ENCODE measurements at regions not wholly inside any gene's neighbourhood (a gene's known extent, or its start where the extent isn't known, plus 50 kb on each side); places are given as distances from the start of the nearest gene placed in this dataset.

DNA sequence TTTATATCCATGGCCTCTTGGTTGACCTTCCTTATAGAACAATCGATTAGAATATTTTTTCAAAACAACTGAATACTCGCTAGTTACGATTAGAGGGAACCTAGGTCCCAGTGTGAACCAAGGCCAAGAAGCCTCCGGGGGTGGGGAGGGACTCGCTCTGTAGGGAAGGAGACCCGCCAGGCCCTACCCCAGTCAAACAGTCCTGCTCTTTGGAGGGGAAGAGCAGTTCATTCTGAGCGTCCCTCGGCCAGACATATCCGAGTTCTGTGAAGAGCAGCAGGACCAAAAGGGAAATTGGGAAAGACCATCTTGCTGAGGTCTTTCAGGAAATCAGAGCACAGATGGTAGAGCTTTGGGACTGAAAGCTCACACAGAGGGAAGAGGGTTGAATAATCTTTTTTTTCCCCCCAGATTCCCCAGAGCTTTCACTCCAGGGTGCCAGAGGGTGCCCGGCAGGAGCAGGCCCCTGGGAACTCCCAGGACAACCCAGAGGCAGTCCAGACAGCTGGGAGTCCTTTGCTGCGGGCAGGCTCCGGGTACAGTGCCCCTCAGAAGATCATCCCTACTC is 137.2 kb upstream of the HES1 start:
- TF ChIP-seq POLR2AphosphoS5 (IDR thresholded peaks at IDR 0.05; ENCODE audit: low read depth, low read length), result no peak
- TF ChIP-seq POLR2A (IDR thresholded peaks at IDR 0.05; ENCODE audit: low read depth, low read length), result no peak
- TF ChIP-seq TAF1 (IDR thresholded peaks at IDR 0.05; ENCODE audit: low read depth, low read length), result no peak
- no peak for TF ChIP-seq POU2F2 (IDR thresholded peaks at IDR 0.05; ENCODE audit: low read depth, low read length)
- TF ChIP-seq SPI1 (IDR thresholded peaks at IDR 0.05; ENCODE audit: low read depth, low read length), result no peak
- no peak for TF ChIP-seq PAX5 (IDR thresholded peaks at IDR 0.05; ENCODE audit: insufficient read depth, low read length, severe bottlenecking)
